Liver (tissue), 8 donors: ENCODE measurements at regions not wholly inside any gene's neighbourhood (a gene's known extent, or its start where the extent isn't known, plus 50 kb on each side); places are given as distances from the start of the nearest gene placed in this dataset.

Experiments used
- DNase-seq: peaks from one replicate; pipeline ENCODE4 v3.0.0-alpha.2; 2017; ENCODE audit warnings: low spot score
- H3K27ac ChIP-seq, 2 donors: one replicate each; pipeline ENCODE4 v1.7.0; 2013; ENCODE audit warnings: inconsistent platforms in 2 of 2, low read length in 2 of 2, control low read depth in 1 of 2, low read depth in 1 of 2, mild to moderate bottlenecking in 1 of 2
- H3K27me3 ChIP-seq, 4 donors: one replicate each; pipeline versions ENCODE4 v1.6.1 to v1.7.0; 2013; ENCODE audit warnings: low read length in 3 of 4, inconsistent platforms in 1 of 4, mild to moderate bottlenecking in 1 of 4, moderate library complexity in 1 of 4; ENCODE audit not compliant: control insufficient read depth in 4 of 4, insufficient read depth in 4 of 4
- H3K36me3 ChIP-seq, 4 donors: one replicate each; pipeline versions ENCODE4 v1.6.1 to v1.7.0; 2013; ENCODE audit warnings: low read length in 3 of 4, mild to moderate bottlenecking in 3 of 4, low read depth in 1 of 4, moderate library complexity in 1 of 4; ENCODE audit not compliant: control insufficient read depth in 4 of 4, insufficient read depth in 3 of 4
- H3K4me1 ChIP-seq, 4 donors: one replicate each; pipeline versions ENCODE4 v1.6.1 to v1.7.0; 2013; ENCODE audit warnings: low read length in 3 of 4, mild to moderate bottlenecking in 3 of 4, moderate library complexity in 1 of 4; ENCODE audit not compliant: control insufficient read depth in 4 of 4, insufficient read depth in 4 of 4
- H3K4me3 ChIP-seq, 3 donors: one replicate each; pipeline versions ENCODE4 v1.6.1 to v1.7.0; 2013; ENCODE audit warnings: low read length in 3 of 3, control low read depth in 1 of 3, low read depth in 1 of 3, mild to moderate bottlenecking in 1 of 3
- H3K9ac ChIP-seq, 2 donors: one replicate each; pipeline ENCODE4 v1.7.0; 2013; ENCODE audit warnings: low read length in 2 of 2, mild to moderate bottlenecking in 2 of 2, moderate library complexity in 2 of 2, control low read depth in 1 of 2, low read depth in 1 of 2
- H3K9me3 ChIP-seq, 4 donors: one replicate each; pipeline versions ENCODE4 v1.6.1 to v1.7.0; 2013; ENCODE audit warnings: low read length in 3 of 4; ENCODE audit not compliant: control insufficient read depth in 4 of 4
- EGR1 ChIP-seq, 2 donors: IDR thresholded peaks; 2 replicates each; pipeline ENCODE4 v1.6.1; 2016 to 2018; ENCODE audit warnings: antibody characterized with exemption in 2 of 2, low read depth in 2 of 2
- FOXA1 ChIP-seq: IDR thresholded peaks from 2 replicates; pipeline ENCODE4 v1.6.1; 2016; ENCODE audit warnings: antibody characterized with exemption
- GABPA ChIP-seq, 2 donors: IDR thresholded peaks in 1 of 2; conservative IDR thresholded peaks in 1 of 2; 2 replicates each; pipeline ENCODE4 v1.6.1; 2016; ENCODE audit warnings: antibody characterized with exemption in 2 of 2, mild to moderate bottlenecking in 1 of 2, moderate library complexity in 1 of 2
- HNF4A ChIP-seq, 2 donors: conservative IDR thresholded peaks; 2 replicates each; pipeline ENCODE4 v1.6.1; 2016; ENCODE audit warnings: antibody characterized with exemption in 2 of 2, mild to moderate bottlenecking in 2 of 2
- HNF4G ChIP-seq: IDR thresholded peaks from 2 replicates; pipeline ENCODE4 v1.6.1; 2016; ENCODE audit warnings: antibody characterized with exemption
- JUND ChIP-seq, 2 donors: IDR thresholded peaks; 2 replicates each; pipeline ENCODE4 v1.6.1; 2016; ENCODE audit warnings: antibody characterized with exemption in 2 of 2
- NR2F2 ChIP-seq: IDR thresholded peaks from 2 replicates; pipeline ENCODE4 v1.6.1; 2016; ENCODE audit warnings: antibody characterized with exemption
- REST ChIP-seq: IDR thresholded peaks from 2 replicates; pipeline ENCODE4 v1.6.1; 2016; ENCODE audit warnings: antibody characterized with exemption, mild to moderate bottlenecking
- SP1 ChIP-seq: IDR thresholded peaks from 2 replicates; pipeline ENCODE4 v1.6.1; 2018; ENCODE audit warnings: antibody characterized with exemption, mild to moderate bottlenecking
- ZBTB33 ChIP-seq: IDR thresholded peaks from 2 replicates; pipeline ENCODE4 v1.6.1; 2016; ENCODE audit warnings: antibody characterized with exemption
- WGBS: extraction: QIAGEN DNeasy Blood & Tissue Kit; methylation state at CpG from one replicate; pipeline ENCODE4 v1.1.7; 2013; 5-methylcytosine and 5-hydroxymethylcytosine counted together
- TF ChIP-seq, protein P1 (sequence below): fragments of 150-350 bp; IDR thresholded peaks from 2 replicates; pipeline ENCODE4 v1.5.1; 2017; ENCODE audit warnings: improper control_type of control experiment, low read depth, low read length; ENCODE audit not compliant: missing input control
- TF ChIP-seq, protein P2 (sequence below): IDR thresholded peaks from 2 replicates; pipeline ENCODE4 v1.6.1; 2016; ENCODE audit warnings: antibody characterized with exemption
- TF ChIP-seq, protein P3 (sequence below): IDR thresholded peaks from 2 replicates; pipeline ENCODE4 v1.6.1; 2016; ENCODE audit warnings: antibody characterized with exemption
- donor health status: healthy.
- donor health status: healthy.
- donor health status: healthy.
- donor health status: healthy.
- donor health status: healthy.

- no peak for TF ChIP-seq JUND (IDR thresholded peaks at IDR 0.05)
- no peak for TF ChIP-seq ZBTB33
- TF ChIP-seq FOXA1, result no peak
- TF ChIP-seq, protein P1, sequence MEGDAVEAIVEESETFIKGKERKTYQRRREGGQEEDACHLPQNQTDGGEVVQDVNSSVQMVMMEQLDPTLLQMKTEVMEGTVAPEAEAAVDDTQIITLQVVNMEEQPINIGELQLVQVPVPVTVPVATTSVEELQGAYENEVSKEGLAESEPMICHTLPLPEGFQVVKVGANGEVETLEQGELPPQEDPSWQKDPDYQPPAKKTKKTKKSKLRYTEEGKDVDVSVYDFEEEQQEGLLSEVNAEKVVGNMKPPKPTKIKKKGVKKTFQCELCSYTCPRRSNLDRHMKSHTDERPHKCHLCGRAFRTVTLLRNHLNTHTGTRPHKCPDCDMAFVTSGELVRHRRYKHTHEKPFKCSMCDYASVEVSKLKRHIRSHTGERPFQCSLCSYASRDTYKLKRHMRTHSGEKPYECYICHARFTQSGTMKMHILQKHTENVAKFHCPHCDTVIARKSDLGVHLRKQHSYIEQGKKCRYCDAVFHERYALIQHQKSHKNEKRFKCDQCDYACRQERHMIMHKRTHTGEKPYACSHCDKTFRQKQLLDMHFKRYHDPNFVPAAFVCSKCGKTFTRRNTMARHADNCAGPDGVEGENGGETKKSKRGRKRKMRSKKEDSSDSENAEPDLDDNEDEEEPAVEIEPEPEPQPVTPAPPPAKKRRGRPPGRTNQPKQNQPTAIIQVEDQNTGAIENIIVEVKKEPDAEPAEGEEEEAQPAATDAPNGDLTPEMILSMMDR, result no peak
- no peak for TF ChIP-seq GABPA (IDR thresholded peaks at IDR 0.05 in 1 of 2, conservative IDR thresholded peaks at IDR 0.05 in 1 of 2)
- TF ChIP-seq, protein P2, sequence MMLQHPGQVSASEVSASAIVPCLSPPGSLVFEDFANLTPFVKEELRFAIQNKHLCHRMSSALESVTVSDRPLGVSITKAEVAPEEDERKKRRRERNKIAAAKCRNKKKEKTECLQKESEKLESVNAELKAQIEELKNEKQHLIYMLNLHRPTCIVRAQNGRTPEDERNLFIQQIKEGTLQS, result no peak
- TF ChIP-seq HNF4G, result no peak
- TF ChIP-seq REST, result no peak
- TF ChIP-seq HNF4A (conservative IDR thresholded peaks at IDR 0.05), result no peak
- no peak for TF ChIP-seq SP1
- TF ChIP-seq EGR1 (IDR thresholded peaks at IDR 0.05; ENCODE audit: low read depth in 2 of 2), result no peak
- no peak for TF ChIP-seq NR2F2
- TF ChIP-seq, protein P3, sequence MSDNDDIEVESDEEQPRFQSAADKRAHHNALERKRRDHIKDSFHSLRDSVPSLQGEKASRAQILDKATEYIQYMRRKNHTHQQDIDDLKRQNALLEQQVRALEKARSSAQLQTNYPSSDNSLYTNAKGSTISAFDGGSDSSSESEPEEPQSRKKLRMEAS, result no peak
- DNase-seq, result no peak
- WGBS, result 52% methylated on average over 8 of the region's 8 CpGs
- Histone ChIP-seq H3K27ac (no peak overlapping the region), H3K27me3 (peaks cover 0 to 4% (median 0%) of the 10 kb centered on the region in 4 donors), H3K4me1 (no peaks in the 10 kb centered on the region), H3K9me3 (peaks cover 0 to 4% (median 1%) of the 10 kb centered on the region in 4 donors), H3K4me3 (no peak overlapping the region), H3K9ac (no peak overlapping the region), H3K36me3 (no peaks in the 10 kb centered on the region)
Measured at GRCh38 chr15:95044745-95045417, 813.5 kb downstream of the MCTP2 start.

DNA sequence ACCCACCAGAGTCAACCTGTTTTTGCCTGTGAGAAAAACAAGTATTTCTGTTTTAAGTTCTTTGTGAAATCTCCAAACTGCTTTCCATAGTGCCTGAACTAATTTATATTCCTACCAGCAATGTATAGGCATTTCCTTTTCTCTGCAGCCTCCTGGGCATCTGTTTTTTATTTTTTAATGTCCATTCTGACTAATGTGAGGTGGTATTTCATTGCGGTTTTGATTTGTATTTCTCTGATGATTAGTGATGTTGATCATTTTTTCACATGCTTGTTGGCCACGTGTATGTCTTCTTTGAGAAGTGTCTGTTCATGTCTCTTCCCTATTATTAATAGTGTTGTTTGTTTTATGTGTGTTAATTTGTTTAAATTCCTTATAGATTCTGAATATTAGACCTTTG, 820.5 kb downstream of the MCTP2 start:
- H3K4me3 ChIP-seq, result no peak overlapping the region
- H3K36me3 ChIP-seq, result no peaks in the 10 kb centered on the region
- H3K9me3 ChIP-seq, result peaks cover 0 to 5% (median 2%) of the 10 kb centered on the region in 4 donors
- TF ChIP-seq REST, result no peak
- no peak for TF ChIP-seq HNF4G
- TF ChIP-seq EGR1 (IDR thresholded peaks at IDR 0.05; ENCODE audit: low read depth in 2 of 2), result no peak
- H3K27ac ChIP-seq, result no peak overlapping the region
- DNase-seq, result no peak
- WGBS, result 88% methylated on average over 2 of the region's 2 CpGs
- no peaks in the 10 kb centered on the region for H3K27me3 ChIP-seq
- H3K4me1 ChIP-seq, result no peaks in the 10 kb centered on the region
- H3K9ac ChIP-seq, result no peak overlapping the region
